HEK293T (cell line): ENCODE measurements at regions not wholly inside any gene's neighbourhood (a gene's known extent, or its start where the extent isn't known, plus 50 kb on each side); places are given as distances from the start of the nearest gene placed in this dataset.

Experiments used
- FOXK2 ChIP-seq: fragments of 450-650 bp; IDR thresholded peaks from 2 replicates; pipeline ENCODE4 v1.6.1; 2016; ENCODE audit warnings: mild to moderate bottlenecking
- TF ChIP-seq, protein P1 (sequence below): fragments of 450-650 bp; IDR thresholded peaks from 2 replicates; pipeline ENCODE4 v1.6.1; 2016

DNA sequence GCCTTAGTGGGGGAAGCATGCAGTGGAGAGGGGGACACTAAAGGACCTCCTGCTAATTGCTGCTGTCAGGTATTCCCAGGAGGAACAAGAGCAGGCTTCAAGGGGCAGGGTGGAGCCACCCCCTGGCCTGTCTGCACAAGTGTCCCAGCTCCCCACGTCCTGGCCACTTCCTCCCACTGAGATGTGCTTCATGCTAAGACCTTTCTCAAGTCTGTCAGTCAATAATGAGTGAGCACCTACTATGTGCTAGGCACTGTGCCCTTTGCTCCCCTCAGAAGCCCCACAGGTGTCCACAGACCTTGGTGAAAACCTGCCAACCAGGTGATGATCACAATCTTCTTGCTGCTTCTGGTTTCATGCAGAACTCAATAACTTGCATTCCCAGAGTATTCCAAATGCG lies 147.9 kb downstream of the UNC5CL start:
- TF ChIP-seq FOXK2, result no peak
- TF ChIP-seq, protein P1, sequence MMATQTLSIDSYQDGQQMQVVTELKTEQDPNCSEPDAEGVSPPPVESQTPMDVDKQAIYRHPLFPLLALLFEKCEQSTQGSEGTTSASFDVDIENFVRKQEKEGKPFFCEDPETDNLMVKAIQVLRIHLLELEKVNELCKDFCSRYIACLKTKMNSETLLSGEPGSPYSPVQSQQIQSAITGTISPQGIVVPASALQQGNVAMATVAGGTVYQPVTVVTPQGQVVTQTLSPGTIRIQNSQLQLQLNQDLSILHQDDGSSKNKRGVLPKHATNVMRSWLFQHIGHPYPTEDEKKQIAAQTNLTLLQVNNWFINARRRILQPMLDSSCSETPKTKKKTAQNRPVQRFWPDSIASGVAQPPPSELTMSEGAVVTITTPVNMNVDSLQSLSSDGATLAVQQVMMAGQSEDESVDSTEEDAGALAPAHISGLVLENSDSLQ, result no peak
